CD4-positive, alpha-beta T cell (primary cell): ENCODE measurements at regions not wholly inside any gene's neighbourhood (a gene's known extent, or its start where the extent isn't known, plus 50 kb on each side); places are given as distances from the start of the nearest gene placed in this dataset.

Experiments used
- ATAC-seq: fragments of 200-7000 bp; cut with Tn5 transposase; one replicate; pipeline ENCODE4 v1.10.0; 2022; ENCODE audit warnings: mild to moderate bottlenecking; ENCODE audit not compliant: poor library complexity
- CTCF ChIA-PET: fragments of 350-600 bp; sonication (Branson Sonifier 250); formaldehyde crosslinking; loops from one replicate; lab custom pipeline; 2021; ENCODE audit warnings: antibody characterized with exemption, inconsistent platforms; lab: Charles Lee
- POLR2A ChIA-PET: fragments of 350-600 bp; sonication (Branson Sonifier 250); formaldehyde crosslinking; loops from one replicate; lab custom pipeline; 2021; ENCODE audit warnings: antibody characterized with exemption, inconsistent platforms; lab: Charles Lee
- DNase-seq, 14 experiments: peaks; one replicate each; pipeline ENCODE4 v3.0.0-alpha.2; 2013 to 2020; ENCODE audit warnings: mixed read lengths in 2 of 14
- H3K27ac ChIP-seq, 2 donors: one replicate each; pipeline versions ENCODE4 v1.5.1 to v1.7.0; 2013; ENCODE audit warnings: low read length in 2 of 2, low read depth in 1 of 2, mild to moderate bottlenecking in 1 of 2
- H3K27me3 ChIP-seq, 2 experiments: 1 replicate in 1 of 2; 2 replicates in 1 of 2; pipeline versions ENCODE4 v1.6.1 to v1.7.0; 2013; ENCODE audit warnings: low read length in 2 of 2, control low read depth in 1 of 2, mild to moderate bottlenecking in 1 of 2, moderate library complexity in 1 of 2; ENCODE audit not compliant: insufficient read depth in 2 of 2, control insufficient read depth in 1 of 2
- H3K36me3 ChIP-seq: one replicate; pipeline ENCODE4 v1.6.1; 2013; ENCODE audit warnings: low read length, control low read depth; ENCODE audit not compliant: insufficient read depth
- H3K4me1 ChIP-seq: one replicate; pipeline ENCODE4 v1.6.1; 2013; ENCODE audit warnings: low read length, control low read depth; ENCODE audit not compliant: insufficient read depth
- H3K4me3 ChIP-seq: one replicate; pipeline ENCODE4 v1.5.1; 2013; ENCODE audit warnings: mild to moderate bottlenecking, low read length, moderate library complexity
- H3K9me3 ChIP-seq, 2 experiments: 1 replicate in 1 of 2; 2 replicates in 1 of 2; pipeline versions ENCODE4 v1.6.1 to v1.7.0; 2013; ENCODE audit warnings: low read length in 2 of 2, mild to moderate bottlenecking in 2 of 2, control low read depth in 1 of 2, moderate library complexity in 1 of 2; ENCODE audit not compliant: control insufficient read depth in 1 of 2, insufficient read depth in 1 of 2
- H3K27ac Mint-ChIP-seq: one replicate; pipeline ENCODE4 v1.8.0; 2020; ENCODE audit warnings: mixed read lengths
- H3K27me3 Mint-ChIP-seq: one replicate; pipeline ENCODE4 v1.8.0; 2021; ENCODE audit warnings: mixed read lengths
- H3K36me3 Mint-ChIP-seq: one replicate; pipeline ENCODE4 v1.8.0; 2021; ENCODE audit warnings: low read depth, mixed read lengths
- H3K4me1 Mint-ChIP-seq: one replicate; pipeline ENCODE4 v1.8.0; 2021; ENCODE audit warnings: low read depth, mixed read lengths
- H3K4me3 Mint-ChIP-seq: one replicate; pipeline ENCODE4 v1.8.0; 2020; ENCODE audit warnings: mild to moderate bottlenecking, mixed read lengths
- H3K9me3 Mint-ChIP-seq: one replicate; pipeline ENCODE4 v1.8.0; 2020; ENCODE audit warnings: mixed read lengths
- CTCF ChIP-seq: fragments of 200-600 bp; IDR thresholded peaks from one replicate; pipeline ENCODE4 v1.8.0; 2022; ENCODE audit warnings: antibody characterized with exemption, mild to moderate bottlenecking
- intact Hi-C, 2 experiments: fragments of 100-400 bp; cut with DNase I in 1 of 2; cut with micrococcal nuclease in 1 of 2; formaldehyde crosslinking; loops; one replicate each; pipeline versions ENCODE4 v1.15.1 to v1.9.0; 2023 to 2025; cut with DNase I, micrococcal nuclease

GRCh38 chr5:104576677-104577076, 1014.1 kb upstream of the NUDT12 start:
- Histone ChIP-seq H3K36me3 (no peaks in the 10 kb centered on the region), H3K9me3 (peaks cover 0 to 3% of the 10 kb centered on the region in 2 experiments), H3K27me3 (no peaks in the 10 kb centered on the region), H3K27ac (no peak overlapping the region), H3K4me1 (no peaks in the 10 kb centered on the region), H3K4me3 (no peak overlapping the region)
- H3K4me1 Mint-ChIP-seq, result no peaks in the 10 kb centered on the region
- intact Hi-C loops, result no loop called here
- ChIA-PET POLR2A (no interaction called here), CTCF (no interaction called here)
- DNase-seq (no peak), ATAC-seq (no peak)
- no peak for TF ChIP-seq CTCF
- H3K36me3 Mint-ChIP-seq, result no peaks in the 10 kb centered on the region
- no peak overlapping the region for H3K4me3 Mint-ChIP-seq
- H3K27ac Mint-ChIP-seq, result no peak overlapping the region
- no peaks in the 10 kb centered on the region for H3K27me3 Mint-ChIP-seq
- peaks cover 8% of the 10 kb centered on the region for H3K9me3 Mint-ChIP-seq

- TF ChIP-seq CTCF, result no peak
- no peaks in the 10 kb centered on the region for H3K27me3 Mint-ChIP-seq
- H3K4me1 Mint-ChIP-seq, result no peaks in the 10 kb centered on the region
- no peak overlapping the region for H3K27ac Mint-ChIP-seq
- peaks cover 5% of the 10 kb centered on the region for H3K9me3 Mint-ChIP-seq
- Histone ChIP-seq H3K27me3 (no peaks in the 10 kb centered on the region), H3K9me3 (peaks cover 0 to 3% of the 10 kb centered on the region in 2 experiments), H3K27ac (no peak overlapping the region), H3K36me3 (no peaks in the 10 kb centered on the region), H3K4me3 (no peak overlapping the region), H3K4me1 (no peaks in the 10 kb centered on the region)
- H3K4me3 Mint-ChIP-seq, result no peak overlapping the region
- H3K36me3 Mint-ChIP-seq, result no peaks in the 10 kb centered on the region
- no peak for DNase-seq
- no peak for ATAC-seq
- CTCF ChIA-PET, result no interaction called here
- intact Hi-C loops, result no loop called here
- POLR2A ChIA-PET, result no interaction called here
Observed at GRCh38 chr5:104573949-104574709, 1011.5 kb upstream of the NUDT12 start.

GRCh38 chr5:104569621-104570020, 1007.0 kb upstream of the NUDT12 start:
- H3K9me3 ChIP-seq, result peaks cover 0 to 7% of the 10 kb centered on the region in 2 experiments
- no peaks in the 10 kb centered on the region for H3K27me3 ChIP-seq
- Mint-ChIP-seq H3K9me3 (peaks cover 4% of the 10 kb centered on the region), H3K4me3 (no peak overlapping the region), H3K27me3 (no peaks in the 10 kb centered on the region), H3K27ac (no peak overlapping the region), H3K36me3 (no peaks in the 10 kb centered on the region), H3K4me1 (no peaks in the 10 kb centered on the region)
- H3K27ac ChIP-seq, result no peak overlapping the region
- H3K4me1 ChIP-seq, result no peaks in the 10 kb centered on the region
- intact Hi-C loops, result no loop called here
- no peak overlapping the region for H3K4me3 ChIP-seq
- ATAC-seq (no peak), DNase-seq (no peak)
- POLR2A ChIA-PET, result no interaction called here
- no peaks in the 10 kb centered on the region for H3K36me3 ChIP-seq
- no peak for TF ChIP-seq CTCF
- CTCF ChIA-PET, result no interaction called here
